T-helper 2 cell (primary cell): ENCODE measurements at regions not wholly inside any gene's neighbourhood (a gene's known extent, or its start where the extent isn't known, plus 50 kb on each side); places are given as distances from the start of the nearest gene placed in this dataset.
"Not testable (repeated sequence)": the region's sequence is repeated elsewhere in the genome, so short reads cannot be mapped to it uniquely, and the experiment has no call there.

Source experiments
- DNase-seq, 5 experiments: peaks; one replicate each; pipeline versions ENCODE4 v3.0.0 to v3.0.0-alpha.2; 2012 to 2022

DNA sequence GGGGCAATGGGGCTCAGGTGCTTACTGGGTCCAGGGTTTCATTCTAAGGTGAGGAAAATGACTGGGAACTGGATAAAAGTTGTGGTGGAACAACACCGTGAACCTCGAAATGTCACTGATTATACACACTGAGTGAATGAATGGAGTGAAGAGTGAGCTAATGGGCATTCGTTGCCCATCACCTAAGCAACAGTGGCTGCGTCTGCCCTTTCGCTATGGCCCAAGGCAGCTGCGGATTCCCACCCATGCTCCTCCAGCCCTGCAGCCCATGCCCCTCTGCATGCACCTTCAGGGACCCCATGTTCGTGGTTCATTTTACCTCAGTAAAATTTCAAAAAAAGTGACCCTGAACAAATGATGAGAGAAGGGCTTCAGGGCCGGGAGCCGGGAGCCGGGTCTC lies 196.3 kb downstream of the CTTN start:
- no peak for DNase-seq

DNA sequence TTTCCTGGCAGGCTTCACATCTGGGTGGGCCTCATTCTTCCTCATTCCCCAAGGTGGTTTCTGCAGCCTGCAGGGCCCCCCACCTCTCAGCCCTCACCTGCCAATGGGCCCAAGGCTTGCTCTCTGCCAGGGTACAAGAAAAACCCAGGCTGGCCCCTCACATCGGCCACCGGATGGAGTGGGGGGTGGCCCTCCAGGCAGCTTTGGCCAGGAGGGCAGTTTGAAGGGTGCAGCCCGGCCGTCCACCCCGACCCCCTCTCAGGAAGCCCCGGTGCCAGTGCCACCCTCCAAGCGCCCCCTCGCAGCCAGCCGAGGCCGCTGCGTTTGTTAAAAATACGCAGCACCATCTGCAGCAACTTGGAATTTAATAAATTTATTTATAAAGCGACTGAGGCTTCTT lies 196.7 kb downstream of the CTTN start:
- DNase-seq, result no peak

DNA sequence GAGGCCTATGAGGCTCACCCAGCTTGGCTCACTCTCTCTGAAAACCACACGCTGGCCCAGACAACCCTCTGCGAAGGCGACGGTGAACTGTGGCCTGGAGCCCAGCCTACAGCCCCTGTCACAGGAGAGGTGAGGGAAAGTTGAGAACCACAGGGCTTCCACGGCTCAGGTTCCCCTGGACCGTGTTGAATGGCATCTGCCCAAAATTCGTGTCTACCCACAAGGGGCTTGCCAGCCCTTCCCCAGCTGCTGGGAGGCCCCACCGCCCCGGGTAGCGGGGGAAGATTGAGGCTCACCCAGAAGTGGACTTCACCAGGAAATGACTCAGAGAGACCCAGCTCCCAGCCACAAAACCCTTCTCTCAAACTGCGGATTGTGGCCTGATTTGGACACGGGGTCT lies 197.1 kb downstream of the CTTN start:
- no peak for DNase-seq

DNA sequence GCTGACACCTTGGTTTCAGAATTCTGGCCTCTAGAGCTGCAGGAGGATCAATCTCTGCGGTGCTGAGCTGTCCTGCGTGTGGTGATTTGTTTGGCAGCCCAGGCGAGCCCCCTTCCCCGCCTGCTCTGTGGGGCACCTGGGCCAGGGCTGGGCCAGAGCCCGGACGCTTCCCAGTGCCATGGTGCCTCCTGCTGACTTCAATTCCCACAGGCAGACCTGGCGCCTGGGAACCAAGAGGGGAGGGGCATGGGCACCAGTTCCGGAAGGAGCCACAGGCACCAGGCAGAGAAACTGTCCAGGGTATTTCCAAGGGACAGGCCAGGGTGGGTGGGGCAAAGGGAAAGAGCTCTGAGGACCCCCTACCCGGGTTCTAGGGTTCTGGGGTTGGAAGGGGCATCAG lies 197.8 kb downstream of the CTTN start:
- no peak for DNase-seq

DNA sequence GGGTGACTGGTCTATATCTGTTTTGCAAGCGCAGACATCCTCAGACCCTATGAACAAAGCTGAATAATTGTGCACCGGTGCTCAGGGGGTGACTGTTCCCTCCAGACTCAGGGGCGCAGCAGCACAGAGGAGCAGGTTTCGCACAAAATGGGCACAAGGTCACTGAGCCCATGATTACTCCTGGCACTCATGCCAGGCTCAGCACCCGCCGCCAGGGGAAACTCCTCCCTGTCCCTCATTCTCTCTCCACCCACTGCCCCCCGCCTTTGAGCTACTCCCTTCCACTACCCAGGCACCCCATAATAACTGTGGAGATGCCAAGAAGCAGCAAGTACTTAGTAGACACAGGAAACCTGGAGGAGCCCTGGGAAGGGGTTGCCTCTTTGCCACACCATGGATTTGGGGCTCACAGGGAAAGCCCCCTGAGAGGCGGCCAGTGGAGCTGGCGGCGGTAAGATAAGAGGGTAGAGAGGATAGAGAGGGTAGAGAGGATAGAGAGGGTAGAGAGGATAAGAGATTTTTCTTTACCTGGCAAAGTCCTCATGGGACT lies 198.8 kb downstream of the CTTN start:
- no peak for DNase-seq

DNA sequence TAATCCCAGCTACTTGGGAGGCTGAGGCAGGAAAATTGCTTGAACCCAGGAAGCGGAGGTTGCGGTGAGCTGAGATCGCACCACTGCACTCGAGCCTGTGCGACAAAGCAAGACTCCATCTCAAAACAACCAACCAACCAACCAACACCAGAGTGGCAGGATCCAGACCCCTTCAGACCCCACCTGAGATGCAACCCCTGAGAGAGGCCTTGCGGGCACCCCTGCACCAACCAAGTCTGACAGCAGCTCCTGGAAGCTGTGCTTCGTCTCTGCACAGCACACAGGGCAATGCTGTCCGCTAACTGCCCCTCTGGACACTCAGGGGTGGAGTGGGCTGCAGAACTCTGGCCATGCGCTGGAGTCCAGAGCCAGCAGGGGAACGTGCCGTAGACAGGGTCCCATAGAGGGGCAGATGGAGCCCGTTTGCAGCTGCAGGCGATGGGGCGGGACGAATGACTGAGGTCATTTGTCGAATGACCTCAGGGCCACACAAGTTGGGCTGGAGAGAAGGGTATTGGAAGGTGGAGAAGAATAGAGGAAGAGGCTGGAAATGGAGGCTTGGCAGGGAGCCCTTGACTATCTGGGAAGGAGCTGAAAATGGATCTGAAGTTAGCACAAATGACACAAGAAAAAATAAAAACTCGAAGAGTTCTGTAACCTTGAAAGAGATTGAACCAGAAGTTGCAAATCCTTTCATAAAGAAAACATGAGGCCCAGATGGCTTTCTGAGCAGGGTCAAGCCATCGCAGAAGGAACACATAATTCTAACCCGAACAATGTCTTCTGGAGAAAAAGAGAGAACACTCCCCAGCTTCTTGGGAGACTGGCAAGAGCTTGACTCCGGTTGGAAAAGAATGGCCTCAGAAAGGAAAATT lies 199.7 kb downstream of the CTTN start:
- DNase-seq, result no peak

DNA sequence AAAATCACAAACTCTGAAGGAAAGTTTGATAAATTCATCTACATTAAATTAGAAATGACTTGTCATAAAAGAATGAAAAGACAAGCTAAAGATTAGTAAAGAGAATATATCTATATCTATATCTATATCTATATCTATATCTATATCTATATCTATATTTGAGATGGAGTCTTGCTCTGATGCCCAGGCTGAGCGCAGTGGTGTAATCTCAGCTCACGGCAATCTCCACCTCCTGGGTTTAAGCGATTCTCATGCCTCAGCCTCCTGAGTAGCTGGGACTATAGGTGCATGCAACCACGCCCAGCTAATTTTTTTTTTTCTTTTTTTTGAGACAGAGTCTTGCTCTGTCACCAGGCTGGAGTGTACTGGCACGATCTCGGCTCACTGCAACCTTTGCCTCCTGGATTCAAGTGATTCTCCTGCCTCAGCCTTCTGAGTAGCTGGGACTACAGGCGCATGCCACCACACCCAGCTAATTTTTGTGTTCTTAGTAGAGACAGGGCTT lies 202.6 kb downstream of the CTTN start:
- DNase-seq, result not testable (repeated sequence)

DNA sequence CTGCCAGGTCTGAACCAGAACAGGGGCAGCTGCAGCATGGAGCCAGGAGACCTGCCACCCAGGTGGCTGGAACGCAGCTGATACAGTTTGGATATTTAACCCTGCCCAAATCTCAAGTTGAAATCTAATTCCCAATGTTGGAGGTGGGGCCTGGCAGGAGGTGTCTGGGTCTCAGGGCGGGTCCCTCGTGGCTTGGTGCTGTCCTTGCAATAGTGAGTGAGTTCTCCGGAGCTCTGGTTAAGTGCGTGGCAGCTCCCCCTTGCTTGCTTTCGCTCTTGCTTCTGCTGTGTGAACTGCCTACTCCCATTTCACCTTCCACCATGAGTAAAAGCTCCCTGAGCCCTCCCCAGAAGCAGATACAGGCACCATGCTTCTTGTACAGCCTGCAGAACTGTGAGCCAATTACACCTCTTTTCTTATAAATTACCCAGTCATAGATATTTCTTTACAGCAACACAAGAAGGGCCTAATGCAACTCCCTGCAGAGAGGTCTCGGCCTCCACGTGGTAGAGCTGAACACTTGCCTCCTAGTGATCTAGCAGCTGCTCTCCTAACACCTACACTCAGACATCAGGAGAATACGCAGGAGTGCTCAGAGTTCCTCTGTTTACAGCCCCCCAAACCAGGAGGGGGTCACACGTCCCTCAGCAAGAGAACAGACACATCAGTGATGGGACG lies 203.7 kb downstream of the CTTN start:
- DNase-seq, result no peak

DNA sequence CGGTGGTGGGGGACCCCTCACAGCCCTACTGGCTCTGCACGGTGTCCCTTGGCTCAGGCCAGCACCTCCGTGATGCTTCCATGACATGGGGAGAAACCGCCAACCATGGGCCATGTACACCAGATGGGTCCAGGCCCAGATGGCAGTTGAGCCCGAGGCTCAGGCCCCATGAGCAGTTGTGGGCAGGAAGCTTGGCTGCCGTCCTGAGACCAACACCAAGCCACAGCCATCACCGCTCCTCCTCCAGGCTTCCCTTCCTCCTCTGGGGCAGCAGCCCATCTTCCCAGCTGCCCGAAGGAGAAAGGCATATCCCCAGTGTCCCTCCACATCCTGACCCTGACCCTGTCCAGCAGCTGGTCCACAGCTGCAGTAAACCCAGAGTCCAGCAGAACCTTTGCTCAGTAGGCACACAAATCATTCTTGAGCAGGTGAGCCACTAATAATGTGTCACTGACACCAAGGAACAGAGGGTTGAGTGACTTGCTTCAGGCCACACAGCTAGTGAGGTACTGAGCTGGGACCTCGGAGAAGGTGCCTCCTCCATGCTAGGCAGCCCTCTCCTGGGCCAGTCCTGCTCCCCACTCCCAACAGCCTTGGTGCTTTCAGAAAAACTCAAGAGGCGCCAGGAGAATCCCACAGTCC lies 204.9 kb downstream of the CTTN start:
- DNase-seq, result no peak

DNA sequence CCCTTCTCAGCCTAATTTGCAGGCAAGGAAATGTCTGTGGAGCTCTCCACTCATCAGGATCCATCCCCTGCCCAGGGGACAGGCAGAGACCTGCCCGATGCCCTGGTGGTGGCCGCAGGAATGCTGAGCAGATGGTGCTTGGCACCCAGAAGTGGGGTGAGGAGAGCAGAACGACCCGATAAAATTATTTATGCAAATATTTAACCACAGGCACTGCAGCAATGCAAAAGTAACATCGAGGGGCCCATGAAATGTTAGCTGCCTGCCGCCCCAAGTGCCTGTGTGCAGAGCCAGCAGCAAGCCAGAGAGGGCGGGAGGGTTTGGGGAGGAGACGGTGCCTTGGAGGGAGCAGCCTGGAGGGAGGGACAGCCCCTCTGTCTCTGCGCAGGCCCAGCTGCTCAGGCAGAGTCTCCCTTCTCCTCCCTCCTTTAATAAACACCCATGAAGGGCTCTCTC lies 205.5 kb downstream of the CTTN start:
- DNase-seq, result no peak

DNA sequence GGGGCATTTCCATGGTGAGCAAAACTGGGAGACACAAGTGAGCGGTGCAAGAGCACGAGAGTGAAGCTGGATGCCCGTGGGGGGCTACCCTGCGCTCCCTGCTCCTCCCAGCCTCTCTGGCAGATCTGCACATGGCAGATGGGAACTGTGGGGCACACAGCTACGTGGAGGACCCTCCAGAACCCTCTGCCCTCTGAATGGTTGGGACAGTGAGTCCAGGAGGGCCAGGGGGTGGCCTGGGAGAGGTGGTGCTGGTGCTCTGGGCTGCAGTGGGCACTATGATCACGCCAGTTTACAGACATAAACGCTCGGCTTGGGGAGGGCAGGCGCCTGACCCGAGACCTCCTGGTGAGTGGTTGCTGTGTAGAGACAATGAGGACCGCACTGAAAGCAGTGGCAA lies 205.9 kb downstream of the CTTN start:
- no peak for DNase-seq

DNA sequence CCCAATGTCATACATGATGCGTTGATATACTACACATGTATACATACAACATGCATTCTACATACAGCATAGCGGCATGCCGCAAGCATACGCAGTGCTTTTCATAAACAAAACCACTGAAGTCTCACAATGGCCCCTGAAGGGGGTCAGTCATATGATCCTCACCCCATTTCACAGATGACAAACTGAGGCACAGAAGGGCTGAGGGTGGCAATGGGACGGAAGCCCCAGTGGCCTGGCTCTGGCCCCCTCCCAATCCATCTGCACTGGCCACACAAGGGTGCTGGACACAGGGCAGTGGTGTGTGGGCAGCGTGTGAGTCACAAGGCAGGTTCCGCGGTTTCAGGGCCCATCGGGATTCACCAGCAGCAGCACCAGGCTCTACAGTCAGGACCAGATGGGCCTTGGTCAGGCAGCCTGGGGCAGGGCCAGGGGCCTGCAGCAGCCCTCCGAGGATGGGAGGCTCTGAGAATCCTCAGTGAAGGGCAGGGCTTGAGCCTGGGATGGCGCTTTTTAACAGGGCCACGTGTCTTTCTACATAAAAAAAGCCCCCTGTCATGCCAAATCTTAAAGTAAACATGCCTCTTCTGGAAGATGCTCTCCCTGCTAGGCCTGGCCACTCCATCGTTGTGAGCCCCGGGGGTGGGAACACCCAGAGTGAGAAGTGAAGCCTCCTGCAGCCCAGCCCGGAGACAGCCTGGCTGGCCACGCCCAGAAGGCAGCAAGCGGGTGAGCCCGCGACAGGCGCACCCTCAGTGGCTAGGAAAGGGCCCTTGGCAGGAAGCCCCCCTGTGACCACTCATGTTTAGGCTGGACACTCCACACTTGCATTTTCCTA lies 206.5 kb downstream of the CTTN start:
- no peak for DNase-seq

DNA sequence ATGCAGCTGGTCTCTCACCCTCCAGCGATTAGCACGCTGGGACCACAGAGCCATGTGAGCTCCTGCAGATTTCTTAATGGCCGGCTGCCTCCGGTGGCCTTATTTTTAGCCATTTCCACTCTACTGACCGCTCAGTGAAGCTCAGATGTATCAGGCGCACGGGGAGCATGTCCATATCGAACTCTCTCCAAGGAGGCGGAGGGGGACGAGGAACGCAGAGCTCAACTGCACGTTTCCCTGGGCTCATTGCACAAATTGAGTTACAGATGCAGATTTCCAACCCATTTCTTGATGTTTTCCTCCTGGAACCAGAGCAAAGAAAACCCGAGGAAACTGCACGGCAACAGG lies 207.1 kb downstream of the CTTN start:
- no peak for DNase-seq

DNA sequence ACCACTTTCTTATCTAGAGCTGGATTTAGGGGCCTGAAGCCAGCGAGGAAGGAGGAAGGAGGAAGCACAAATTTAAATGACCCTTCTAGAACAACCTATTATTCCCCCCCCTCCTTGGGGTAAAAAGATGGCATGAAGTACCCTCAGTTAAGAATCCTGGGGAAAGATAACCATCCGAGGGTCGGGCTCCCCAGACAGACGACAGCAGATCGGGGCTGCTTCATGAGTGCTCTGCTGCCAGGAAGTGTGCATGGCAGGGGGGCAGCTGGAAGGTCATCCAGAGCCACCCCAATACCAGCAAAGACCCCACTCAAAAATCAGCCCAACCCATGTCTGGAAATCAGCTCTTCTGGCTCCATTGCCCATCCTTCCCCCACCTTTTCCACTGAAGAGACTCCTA lies 207.5 kb downstream of the CTTN start:
- DNase-seq, result no peak

DNA sequence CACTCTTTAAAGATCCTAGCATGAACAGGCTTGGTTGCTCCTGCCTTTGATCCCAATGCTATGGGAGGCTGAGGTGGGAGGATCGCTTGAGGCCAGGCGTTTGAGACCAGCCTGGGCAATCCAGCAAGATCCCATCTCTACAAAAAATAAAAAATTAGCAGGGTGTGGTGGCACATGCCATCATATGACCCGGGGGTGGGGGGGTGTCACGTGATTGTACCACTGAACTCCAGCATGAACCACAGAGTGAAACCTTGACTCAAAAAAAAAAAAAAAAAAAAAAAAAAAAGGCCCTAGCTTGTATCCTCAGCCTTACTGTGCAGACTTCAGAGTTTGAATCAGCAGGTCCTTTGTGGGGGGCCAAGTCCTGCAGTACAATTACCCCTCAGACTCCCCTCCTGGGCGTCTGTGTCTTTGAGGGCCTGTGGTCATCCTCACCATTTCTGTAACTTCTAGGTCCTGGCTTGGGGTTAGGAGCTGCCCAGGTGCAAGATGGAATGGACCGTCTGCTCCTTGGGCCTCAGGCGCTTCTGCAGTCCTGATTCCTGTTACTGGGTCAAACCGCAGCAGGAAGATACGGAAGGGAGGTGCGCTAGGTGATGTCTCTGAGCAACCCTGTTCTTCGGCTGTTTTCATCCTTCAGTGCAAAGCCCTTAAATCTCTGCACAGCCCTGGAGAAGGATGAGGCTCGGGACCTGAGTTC lies 208.1 kb downstream of the CTTN start:
- peak in 1 of 5 experiments; percentile 33 for DNase-seq

DNA sequence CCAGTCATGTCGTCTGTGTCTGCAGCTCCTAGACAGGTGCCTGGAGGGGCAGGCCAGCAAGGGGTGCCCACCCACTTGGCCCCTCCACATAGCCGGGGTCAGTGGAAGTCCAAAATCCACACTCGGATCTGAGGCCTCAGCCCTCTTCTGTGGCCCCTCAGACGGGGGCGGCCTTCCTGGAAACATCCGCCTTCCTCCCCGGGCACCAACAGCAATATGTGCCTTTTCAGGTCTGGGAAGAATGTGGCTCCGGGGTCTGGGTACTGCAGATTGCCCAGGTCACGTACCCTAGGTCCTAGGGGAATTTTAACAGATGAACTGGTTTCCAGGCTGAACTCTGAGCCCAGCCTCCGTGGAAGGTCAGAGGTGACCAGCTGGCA lies 208.6 kb downstream of the CTTN start:
- no peak for DNase-seq

DNA sequence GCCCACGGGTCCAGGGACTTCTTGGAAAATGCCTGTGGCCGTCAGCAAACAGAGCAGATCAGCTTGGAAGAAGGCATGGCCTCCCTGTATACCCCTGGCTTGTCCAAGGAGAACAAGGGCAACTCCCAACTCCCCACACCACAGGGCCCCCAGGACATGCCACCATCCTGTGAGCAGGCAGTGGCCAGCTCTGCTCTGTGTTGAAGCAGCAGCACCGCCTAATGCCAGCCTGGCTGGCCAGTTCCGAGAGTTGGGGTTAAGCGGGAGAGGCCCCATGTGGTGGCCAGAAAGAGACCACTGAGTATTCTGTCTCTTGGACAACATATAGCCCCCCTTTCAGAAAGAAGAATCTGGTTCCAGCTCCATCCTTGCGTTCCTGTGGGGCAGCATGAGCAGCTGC lies 209.2 kb downstream of the CTTN start:
- no peak for DNase-seq

DNA sequence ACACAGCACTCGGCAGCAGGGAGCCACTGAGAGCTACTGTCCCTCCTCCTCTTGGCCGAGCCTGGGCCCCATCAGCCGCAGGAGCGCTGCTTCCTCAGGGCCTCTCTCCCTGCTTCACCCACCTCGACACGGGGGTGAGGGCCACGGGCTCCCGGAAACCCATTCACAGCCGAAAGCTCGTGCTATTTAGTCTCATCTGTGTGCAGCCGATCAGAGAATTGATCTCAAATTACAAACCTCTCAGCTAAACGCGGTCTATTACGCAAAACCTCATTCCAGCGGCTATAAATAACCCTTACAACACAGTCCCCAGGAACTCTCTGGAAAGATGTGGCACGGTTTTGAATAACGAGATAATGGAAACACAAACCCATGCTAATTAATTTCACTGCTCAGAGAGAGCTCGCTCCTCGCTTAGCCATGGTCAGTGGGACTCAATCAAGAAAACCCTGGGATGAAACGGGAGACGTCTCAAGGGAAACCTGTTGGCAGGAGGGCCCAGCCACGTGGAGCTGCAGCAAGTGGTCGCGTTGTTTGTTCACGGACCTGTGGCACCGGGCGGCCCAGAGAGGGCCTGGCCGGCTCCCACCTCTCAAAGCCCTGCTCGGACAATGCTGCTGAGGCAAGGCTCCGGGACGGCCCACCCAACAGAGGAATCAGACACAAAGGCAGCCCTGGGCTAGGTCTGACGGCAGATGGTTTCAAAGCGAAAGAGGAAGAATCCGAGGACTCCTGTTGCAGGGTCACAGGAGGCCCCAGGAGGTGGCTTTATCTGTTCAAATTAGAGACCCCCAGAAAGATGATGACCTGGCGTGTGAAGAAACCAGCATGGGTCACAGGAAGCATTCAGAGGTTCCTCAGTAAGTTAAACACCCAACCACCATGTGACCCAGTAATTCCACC lies 210.5 kb downstream of the CTTN start:
- DNase-seq, result no peak

DNA sequence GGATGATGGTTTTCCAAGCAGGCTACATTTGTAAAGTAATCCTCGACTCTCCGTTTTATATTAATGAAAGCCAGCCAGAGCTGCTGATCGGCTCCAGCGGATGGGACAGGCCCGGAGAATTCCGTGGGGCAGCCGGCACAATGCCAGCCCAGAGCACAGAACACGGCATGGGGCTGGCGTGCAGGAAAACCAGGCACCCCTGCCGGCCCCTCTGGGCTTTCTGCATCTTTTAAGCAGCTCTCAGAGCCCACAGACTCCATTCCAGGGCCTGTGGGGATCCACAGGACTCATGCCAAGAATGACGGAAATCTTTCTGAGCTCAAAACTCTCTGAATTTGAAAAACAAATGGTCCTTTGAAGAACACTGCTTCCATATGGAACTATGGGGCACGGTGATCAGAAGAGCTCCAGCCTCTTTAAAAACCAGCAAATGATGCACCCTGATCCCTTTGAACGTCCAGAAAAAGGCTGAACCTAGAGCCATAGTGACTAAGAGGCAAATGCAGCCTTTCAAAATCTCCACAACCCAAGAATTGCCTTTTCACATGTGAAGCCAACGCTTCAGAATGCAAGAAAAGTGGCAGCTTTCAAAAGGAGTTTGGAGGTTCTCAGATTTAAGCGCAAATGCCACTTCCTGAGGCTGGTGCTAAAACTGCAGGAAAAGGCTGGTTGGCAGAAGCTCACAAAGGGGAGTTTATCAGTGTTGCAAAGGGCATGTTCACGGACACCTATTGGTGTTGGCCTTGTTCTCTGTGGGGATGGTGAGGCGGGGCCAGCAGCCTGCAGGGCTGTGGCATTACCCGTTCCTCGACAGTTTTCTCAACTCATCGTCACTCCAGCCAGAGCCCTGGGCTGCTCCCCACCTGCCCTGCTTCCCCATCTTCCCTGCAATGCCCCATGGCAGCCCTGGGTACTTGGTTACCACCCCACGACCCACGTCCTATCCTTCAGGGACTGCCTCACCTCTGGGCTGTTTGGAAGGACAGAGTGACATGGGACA lies 212.5 kb downstream of the CTTN start:
- no peak for DNase-seq
